B cell (primary cell): ENCODE measurements at regions not wholly inside any gene's neighbourhood (a gene's known extent, or its start where the extent isn't known, plus 50 kb on each side); places are given as distances from the start of the nearest gene placed in this dataset.

ENCODE experiments used
- ATAC-seq: fragments of 200-7000 bp; cut with Tn5 transposase; one replicate; pipeline ENCODE4 v1.10.0; 2021; ENCODE audit warnings: low read depth, mild to moderate bottlenecking, moderate number of reproducible peaks, moderate library complexity
- CTCF ChIA-PET: fragments of 350-600 bp; sonication (Branson Sonifier 250); formaldehyde crosslinking; loops from one replicate; lab custom pipeline; 2021; ENCODE audit warnings: antibody characterized with exemption, inconsistent platforms; lab: Charles Lee
- POLR2A ChIA-PET: fragments of 350-600 bp; sonication (Branson Sonifier 250); formaldehyde crosslinking; loops from one replicate; lab custom pipeline; 2021; ENCODE audit warnings: antibody characterized with exemption; lab: Charles Lee
- DNase-seq: peaks from one replicate; pipeline ENCODE4 v3.0.0; 2013
- H2AFZ ChIP-seq: 2 replicates; pipeline ENCODE4 v1.6.1; 2012; ENCODE audit warnings: mild to moderate bottlenecking, low read depth, low read length; ENCODE audit not compliant: insufficient read depth, poor library complexity, severe bottlenecking
- H3K27ac ChIP-seq, 2 donors: 1 replicate in 1 of 2; 2 replicates in 1 of 2; pipeline ENCODE4 v1.5.1; 2012 to 2013; ENCODE audit warnings: low read length in 2 of 2, mild to moderate bottlenecking in 2 of 2, moderate library complexity in 1 of 2
- H3K27me3 ChIP-seq, 4 experiments: fragments of 200-600 bp in 1 of 4; sonication (generic) in 1 of 4; replicated peaks in 1 of 4; 1 replicate in 2 of 4; 2 replicates in 2 of 4; pipeline versions ENCODE4 v1.6.1 to v1.7.0; 2013 to 2016; ENCODE audit warnings: low read length in 3 of 4, mild to moderate bottlenecking in 2 of 4, mixed read lengths in 1 of 4, moderate library complexity in 1 of 4; ENCODE audit not compliant: insufficient read depth in 4 of 4, control insufficient read depth in 3 of 4; ENCODE audit errors: control extremely low read depth in 1 of 4
- H3K36me3 ChIP-seq, 2 experiments: replicated peaks in 1 of 2; 1 replicate in 1 of 2; 2 replicates in 1 of 2; pipeline versions ENCODE4 v1.6.1 to v1.7.1; 2013; ENCODE audit warnings: low read length in 1 of 2; ENCODE audit not compliant: insufficient read depth in 2 of 2, control insufficient read depth in 1 of 2; ENCODE audit errors: control extremely low read depth in 1 of 2, extremely low read depth in 1 of 2
- H3K4me1 ChIP-seq, 2 donors: fragments of 200-600 bp in 1 of 2; sonication (generic) in 1 of 2; 1 replicate in 1 of 2; 2 replicates in 1 of 2; pipeline versions ENCODE4 v1.5.1 to v1.6.1; 2013 to 2017; ENCODE audit warnings: low read length in 2 of 2; ENCODE audit not compliant: control insufficient read depth in 2 of 2, insufficient read depth in 2 of 2
- H3K4me2 ChIP-seq: replicated peaks from 2 replicates; pipeline ENCODE3; 2012; ENCODE audit warnings: mild to moderate bottlenecking, low read depth, low read length; ENCODE audit not compliant: poor library complexity, severe bottlenecking
- H3K4me3 ChIP-seq, 5 experiments: fragments of 200-600 bp in 1 of 5; sonication (generic) in 1 of 5; 1 replicate in 3 of 5; 2 replicates in 2 of 5; pipeline versions ENCODE4 v1.5.1 to v1.7.0; 2011 to 2016; ENCODE audit warnings: low read length in 4 of 5, mild to moderate bottlenecking in 4 of 5, low read depth in 2 of 5, control low read depth in 1 of 5, moderate library complexity in 1 of 5; ENCODE audit not compliant: insufficient read depth in 1 of 5; ENCODE audit errors: control extremely low read depth in 1 of 5, extremely low read depth in 1 of 5
- H3K79me2 ChIP-seq: fragments of 200-600 bp; sonication (generic); one replicate; pipeline ENCODE4 v1.6.0; 2016; ENCODE audit warnings: low read length; ENCODE audit not compliant: control insufficient read depth, insufficient read depth
- H3K9ac ChIP-seq: fragments of 200-600 bp; sonication (generic); 2 replicates; pipeline ENCODE4 v1.6.1; 2017; ENCODE audit warnings: mild to moderate bottlenecking, low read length, moderate library complexity
- H3K9me3 ChIP-seq, 3 donors: one replicate each; pipeline versions ENCODE4 v1.6.1 to v1.7.1; 2013; ENCODE audit warnings: low read length in 2 of 3; ENCODE audit not compliant: control insufficient read depth in 2 of 3, insufficient read depth in 1 of 3; ENCODE audit errors: control extremely low read depth in 1 of 3
- H4K20me1 ChIP-seq: 2 replicates; pipeline ENCODE4 v1.6.0; 2012; ENCODE audit warnings: mild to moderate bottlenecking, low read length; ENCODE audit not compliant: insufficient read depth, control insufficient read depth, poor library complexity, severe bottlenecking
- H3K27ac Mint-ChIP-seq: one replicate; pipeline ENCODE4 v1.8.0; 2021; ENCODE audit warnings: mixed read lengths
- H3K27me3 Mint-ChIP-seq: one replicate; pipeline ENCODE4 v1.8.0; 2021; ENCODE audit warnings: mixed read lengths
- H3K4me1 Mint-ChIP-seq: one replicate; pipeline ENCODE4 v1.8.0; 2021; ENCODE audit warnings: mixed read lengths
- H3K4me3 Mint-ChIP-seq: one replicate; pipeline ENCODE4 v1.8.0; 2021; ENCODE audit warnings: mixed read lengths
- H3K9me3 Mint-ChIP-seq: one replicate; pipeline ENCODE4 v1.8.0; 2022; ENCODE audit warnings: mixed read lengths; ENCODE audit not compliant: insufficient read depth
- EZH2 ChIP-seq: IDR thresholded peaks from 2 replicates; pipeline ENCODE4 v1.6.1; 2012; ENCODE audit warnings: borderline replicate concordance, low read depth, mild to moderate bottlenecking, moderate library complexity, low read length; ENCODE audit not compliant: insufficient read depth, poor library complexity, severe bottlenecking
- WGBS: methylation state at CpG from one replicate; pipeline ENCODE4 v1.1.5; 2013; ENCODE audit warnings: missing lambda C conversion rate; ENCODE audit not compliant: insufficient coverage; 5-methylcytosine and 5-hydroxymethylcytosine counted together
- intact Hi-C: fragments of 100-400 bp; cut with micrococcal nuclease; formaldehyde crosslinking; loops from one replicate; pipeline ENCODE4 v1.10.0; 2022
- TF ChIP-seq, protein P1 (sequence below): fragments of 200-600 bp; IDR thresholded peaks from one replicate; pipeline ENCODE4 v1.8.0; 2022; ENCODE audit warnings: antibody characterized with exemption, mild to moderate bottlenecking

DNA sequence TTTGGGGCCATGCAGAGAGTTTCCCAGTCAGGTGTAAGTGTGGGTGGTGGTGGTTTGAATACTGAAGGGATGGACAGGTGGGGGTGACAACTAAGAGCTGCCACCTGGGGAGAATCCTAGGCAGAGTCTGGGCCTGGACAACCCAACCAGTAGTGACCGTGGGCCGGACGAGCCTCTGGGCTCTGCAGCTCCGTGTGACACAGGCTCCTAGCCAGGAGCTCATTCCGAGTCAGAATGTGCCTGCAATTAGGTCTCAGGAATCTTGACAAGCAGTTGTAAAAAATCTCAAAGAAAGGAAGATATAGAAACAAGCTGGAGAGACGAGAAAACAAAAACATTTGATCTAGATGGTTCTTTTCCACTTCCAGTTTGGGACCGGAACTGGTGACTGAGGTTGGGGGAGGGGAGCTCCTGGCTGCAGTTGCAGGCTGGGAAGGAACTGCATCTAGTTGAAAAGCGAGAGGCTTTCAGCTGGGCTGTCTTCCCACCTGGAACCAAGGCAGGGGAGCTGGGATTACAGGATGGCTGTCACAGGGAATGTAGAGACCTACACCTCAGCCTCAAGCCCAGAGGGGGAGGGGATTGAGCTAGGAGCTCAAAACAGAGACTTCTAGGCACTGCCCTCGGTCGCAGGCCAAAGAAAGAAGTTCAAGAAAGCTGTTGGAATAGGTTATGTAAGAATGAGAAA, 156.9 kb downstream of the PAX1 start:
- no peak overlapping the region for H3K27ac Mint-ChIP-seq
- Histone ChIP-seq H3K79me2 (no peaks in the 10 kb centered on the region), H2AFZ (no peak overlapping the region), H3K4me3 (no peak overlapping the region), H3K27ac (no peak overlapping the region), H3K27me3 (no peaks in the 10 kb centered on the region), H3K4me1 (no peaks in the 10 kb centered on the region), H3K9me3 (peaks cover 0 to 12% (median 0%) of the 10 kb centered on the region in 3 donors), H3K9ac (no peak overlapping the region), H3K36me3 (no peaks in the 10 kb centered on the region), H3K4me2 (no peak overlapping the region), H4K20me1 (no peaks in the 10 kb centered on the region)
- no peak for ATAC-seq
- ChIA-PET CTCF (no interaction called here), POLR2A (no interaction called here)
- H3K4me1 Mint-ChIP-seq, result no peaks in the 10 kb centered on the region
- no peak overlapping the region for H3K4me3 Mint-ChIP-seq
- no peak for TF ChIP-seq EZH2
- intact Hi-C loops, result no loop called here
- H3K27me3 Mint-ChIP-seq, result no peaks in the 10 kb centered on the region
- no peak for DNase-seq
- peaks cover 14% of the 10 kb centered on the region for H3K9me3 Mint-ChIP-seq
- WGBS, result 81% methylated on average over 8 of the region's 10 CpGs

DNA sequence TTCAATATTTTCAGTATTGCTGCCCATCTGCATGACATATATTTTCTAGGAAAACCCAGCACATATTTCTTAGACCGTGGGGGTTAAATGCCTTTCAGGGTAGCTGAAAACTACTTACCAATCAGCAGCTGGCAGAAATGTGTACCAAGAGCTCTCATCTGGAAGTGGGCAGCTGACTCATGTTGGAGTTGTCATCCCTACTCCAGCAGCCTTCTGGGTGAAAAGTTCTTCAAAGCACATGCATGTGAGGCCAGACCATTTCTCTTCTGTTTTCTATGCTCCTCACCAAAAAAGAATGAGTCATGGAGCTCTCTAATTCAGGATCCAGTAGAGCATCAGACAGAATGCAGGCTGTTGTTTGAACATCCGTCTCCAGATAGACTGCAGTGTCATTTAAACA, 135.5 kb downstream of the PAX1 start:
- no peaks in the 10 kb centered on the region for H3K79me2 ChIP-seq
- H3K9me3 ChIP-seq, result peaks cover 0 to 11% (median 0%) of the 10 kb centered on the region in 3 donors
- no peaks in the 10 kb centered on the region for H3K4me1 ChIP-seq
- intact Hi-C loops, result no loop called here
- CTCF ChIA-PET, result no interaction called here
- no peak overlapping the region for H3K27ac ChIP-seq
- H3K4me3 ChIP-seq, result no peak overlapping the region
- H3K9ac ChIP-seq, result no peak overlapping the region
- no peak for DNase-seq
- TF ChIP-seq, protein P1, sequence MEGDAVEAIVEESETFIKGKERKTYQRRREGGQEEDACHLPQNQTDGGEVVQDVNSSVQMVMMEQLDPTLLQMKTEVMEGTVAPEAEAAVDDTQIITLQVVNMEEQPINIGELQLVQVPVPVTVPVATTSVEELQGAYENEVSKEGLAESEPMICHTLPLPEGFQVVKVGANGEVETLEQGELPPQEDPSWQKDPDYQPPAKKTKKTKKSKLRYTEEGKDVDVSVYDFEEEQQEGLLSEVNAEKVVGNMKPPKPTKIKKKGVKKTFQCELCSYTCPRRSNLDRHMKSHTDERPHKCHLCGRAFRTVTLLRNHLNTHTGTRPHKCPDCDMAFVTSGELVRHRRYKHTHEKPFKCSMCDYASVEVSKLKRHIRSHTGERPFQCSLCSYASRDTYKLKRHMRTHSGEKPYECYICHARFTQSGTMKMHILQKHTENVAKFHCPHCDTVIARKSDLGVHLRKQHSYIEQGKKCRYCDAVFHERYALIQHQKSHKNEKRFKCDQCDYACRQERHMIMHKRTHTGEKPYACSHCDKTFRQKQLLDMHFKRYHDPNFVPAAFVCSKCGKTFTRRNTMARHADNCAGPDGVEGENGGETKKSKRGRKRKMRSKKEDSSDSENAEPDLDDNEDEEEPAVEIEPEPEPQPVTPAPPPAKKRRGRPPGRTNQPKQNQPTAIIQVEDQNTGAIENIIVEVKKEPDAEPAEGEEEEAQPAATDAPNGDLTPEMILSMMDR, result no peak
- TF ChIP-seq EZH2, result no peak
- Mint-ChIP-seq H3K9me3 (no peaks in the 10 kb centered on the region), H3K27me3 (no peaks in the 10 kb centered on the region), H3K27ac (no peak overlapping the region), H3K4me1 (no peaks in the 10 kb centered on the region), H3K4me3 (no peak overlapping the region)
- ATAC-seq, result no peak
- H3K4me2 ChIP-seq, result no peak overlapping the region
- 100% methylated on average over 2 of the region's 2 CpGs for WGBS
- H3K36me3 ChIP-seq, result no peaks in the 10 kb centered on the region
- H2AFZ ChIP-seq, result no peak overlapping the region
- POLR2A ChIA-PET, result no interaction called here
- H3K27me3 ChIP-seq, result no peaks in the 10 kb centered on the region
- H4K20me1 ChIP-seq, result no peaks in the 10 kb centered on the region
